Neural progenitor cell (in vitro differentiated cells): ENCODE measurements at regions not wholly inside any gene's neighbourhood (a gene's known extent, or its start where the extent isn't known, plus 50 kb on each side); places are given as distances from the start of the nearest gene placed in this dataset.

Experiments
- CTCF ChIP-seq: fragments of 200-600 bp; sonication (generic); IDR thresholded peaks from 2 replicates; pipeline ENCODE4 v1.5.1; 2017; ENCODE audit warnings: antibody characterized with exemption, mild to moderate bottlenecking
- EZH2phosphoT487 ChIP-seq: fragments of 200-600 bp; sonication (generic); IDR thresholded peaks from 2 replicates; pipeline ENCODE4 v1.6.1; 2017; ENCODE audit warnings: antibody characterized with exemption

- no peak for TF ChIP-seq CTCF
- TF ChIP-seq EZH2phosphoT487: no peak
These were observed 676.9 kb upstream of the PCDH20 start for GRCh38 chr13:62092536-62092935.
